Ishikawa (cell line): ENCODE measurements at regions not wholly inside any gene's neighbourhood (a gene's known extent, or its start where the extent isn't known, plus 50 kb on each side); places are given as distances from the start of the nearest gene placed in this dataset.

Experiments
- CEBPB ChIP-seq: IDR thresholded peaks from 2 replicates; pipeline ENCODE4 v1.6.1; 2012
- CREB1 ChIP-seq: IDR thresholded peaks from 2 replicates; pipeline ENCODE4 v1.6.1; 2012; ENCODE audit warnings: low read depth
- EP300 ChIP-seq: IDR thresholded peaks from 2 replicates; pipeline ENCODE4 v1.6.1; 2012; ENCODE audit warnings: borderline replicate concordance
- FOXM1 ChIP-seq: IDR thresholded peaks from 2 replicates; pipeline ENCODE4 v1.6.1; 2012; ENCODE audit warnings: low read depth, borderline replicate concordance
- NFIC ChIP-seq: IDR thresholded peaks from 2 replicates; pipeline ENCODE4 v1.6.1; 2012
- REST ChIP-seq: IDR thresholded peaks from 2 replicates; pipeline ENCODE4 v1.6.1; 2012; ENCODE audit warnings: low read depth, mild to moderate bottlenecking
- TAF1 ChIP-seq: IDR thresholded peaks from 2 replicates; pipeline ENCODE4 v1.6.1; 2012; ENCODE audit warnings: low read depth, mild to moderate bottlenecking
- TCF12 ChIP-seq: IDR thresholded peaks from 2 replicates; pipeline ENCODE4 v1.6.1; 2012; ENCODE audit warnings: low read depth
- TEAD4 ChIP-seq: IDR thresholded peaks from 2 replicates; pipeline ENCODE4 v1.6.1; 2012
- YY1 ChIP-seq: IDR thresholded peaks from 2 replicates; pipeline ENCODE4 v1.6.1; 2012; ENCODE audit warnings: low read depth
- TF ChIP-seq, protein P1 (sequence below): IDR thresholded peaks from 2 replicates; pipeline ENCODE4 v1.6.1; 2012

- TF ChIP-seq FOXM1 (no peak), CEBPB (no peak), EP300 (no peak), TEAD4 (no peak), NFIC (no peak), REST (no peak), YY1 (no peak), TAF1 (no peak), CREB1 (no peak), TCF12 (no peak)
- TF ChIP-seq, protein P1, sequence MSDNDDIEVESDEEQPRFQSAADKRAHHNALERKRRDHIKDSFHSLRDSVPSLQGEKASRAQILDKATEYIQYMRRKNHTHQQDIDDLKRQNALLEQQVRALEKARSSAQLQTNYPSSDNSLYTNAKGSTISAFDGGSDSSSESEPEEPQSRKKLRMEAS = no peak
Observed at GRCh38 chr3:81299481-81299880, 462.0 kb downstream of the GBE1 start.
